GM13977 (cell line): ENCODE measurements at regions not wholly inside any gene's neighbourhood (a gene's known extent, or its start where the extent isn't known, plus 50 kb on each side); places are given as distances from the start of the nearest gene placed in this dataset.

Experiments
- DNase-seq: peaks from one replicate; pipeline ENCODE4 v3.0.0; 2012; ENCODE audit warnings: low spot score
- in situ Hi-C: fragments of 300-500 bp; cut with MboI; formaldehyde crosslinking; loops from one replicate; pipeline ENCODE4 v1.12.0; 2022; ENCODE audit warnings: low sequenced_read_pairs, low pct_unique_long_range_greater_than_20kb, mixed read lengths, inconsistent platforms; ENCODE audit not compliant: unreplicated experiment
- TF ChIP-seq, protein P1 (sequence below): IDR thresholded peaks from 2 replicates; pipeline ENCODE4 v1.5.1; 2012; ENCODE audit warnings: mild to moderate bottlenecking, control low read depth; ENCODE audit not compliant: insufficient read depth; ENCODE audit errors: extremely low read depth, missing control alignments

DNA sequence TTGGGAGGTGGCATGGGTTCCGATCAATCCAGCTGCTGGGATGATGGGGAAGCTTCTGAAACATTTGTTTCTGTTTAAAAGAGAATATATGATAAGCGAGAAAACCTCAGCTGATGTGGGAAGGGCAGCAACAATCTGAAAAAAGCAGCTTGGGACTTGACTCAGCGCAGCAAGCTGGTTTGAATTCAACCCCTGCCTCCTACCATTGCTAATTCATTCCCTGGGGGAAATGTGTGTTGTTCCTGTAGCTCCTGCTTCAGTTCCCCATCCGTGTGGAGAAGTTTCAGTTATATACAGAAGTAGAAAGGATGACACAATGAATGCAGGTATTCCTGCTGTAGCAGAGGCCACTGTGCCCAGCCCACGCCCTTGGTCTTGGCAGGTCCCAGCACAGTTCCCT is 145.1 kb downstream of the NXNL2 start:
- TF ChIP-seq, protein P1, sequence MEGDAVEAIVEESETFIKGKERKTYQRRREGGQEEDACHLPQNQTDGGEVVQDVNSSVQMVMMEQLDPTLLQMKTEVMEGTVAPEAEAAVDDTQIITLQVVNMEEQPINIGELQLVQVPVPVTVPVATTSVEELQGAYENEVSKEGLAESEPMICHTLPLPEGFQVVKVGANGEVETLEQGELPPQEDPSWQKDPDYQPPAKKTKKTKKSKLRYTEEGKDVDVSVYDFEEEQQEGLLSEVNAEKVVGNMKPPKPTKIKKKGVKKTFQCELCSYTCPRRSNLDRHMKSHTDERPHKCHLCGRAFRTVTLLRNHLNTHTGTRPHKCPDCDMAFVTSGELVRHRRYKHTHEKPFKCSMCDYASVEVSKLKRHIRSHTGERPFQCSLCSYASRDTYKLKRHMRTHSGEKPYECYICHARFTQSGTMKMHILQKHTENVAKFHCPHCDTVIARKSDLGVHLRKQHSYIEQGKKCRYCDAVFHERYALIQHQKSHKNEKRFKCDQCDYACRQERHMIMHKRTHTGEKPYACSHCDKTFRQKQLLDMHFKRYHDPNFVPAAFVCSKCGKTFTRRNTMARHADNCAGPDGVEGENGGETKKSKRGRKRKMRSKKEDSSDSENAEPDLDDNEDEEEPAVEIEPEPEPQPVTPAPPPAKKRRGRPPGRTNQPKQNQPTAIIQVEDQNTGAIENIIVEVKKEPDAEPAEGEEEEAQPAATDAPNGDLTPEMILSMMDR, result no peak
- in situ Hi-C loops, result no loop called here
- no peak for DNase-seq

DNA sequence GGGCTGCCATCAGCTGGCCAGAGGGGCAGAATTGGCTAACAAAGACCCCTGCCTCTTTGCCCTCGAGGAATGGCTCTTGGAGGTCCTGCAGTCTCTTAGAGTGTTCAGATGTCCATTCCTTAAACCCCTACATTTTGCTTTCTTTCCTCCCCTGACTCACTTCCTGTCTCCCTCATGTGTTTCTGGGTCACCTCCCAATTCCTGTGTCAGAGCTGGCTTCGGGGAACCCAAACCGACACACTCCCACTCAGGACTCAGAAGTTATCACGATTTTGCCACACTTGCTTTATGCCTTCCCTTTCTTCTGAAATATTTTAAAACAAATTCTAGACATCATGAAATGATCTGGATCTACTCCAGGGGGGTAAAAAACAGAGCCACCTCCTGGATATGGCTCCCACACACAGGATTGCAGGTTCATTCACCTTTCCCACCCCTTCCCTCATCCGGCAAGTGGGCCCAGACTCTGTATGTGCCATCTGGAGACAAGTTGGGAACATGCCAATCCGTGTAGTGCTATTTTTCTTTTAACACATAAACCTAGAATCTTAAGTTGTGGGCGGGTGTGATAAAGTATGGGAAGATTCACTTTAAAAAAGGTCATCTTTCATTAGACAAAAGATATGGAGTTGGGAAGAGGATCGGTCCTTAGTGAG is 145.7 kb downstream of the NXNL2 start:
- DNase-seq, result no peak
- in situ Hi-C loops, result no loop called here
- TF ChIP-seq, protein P1, result no peak

DNA sequence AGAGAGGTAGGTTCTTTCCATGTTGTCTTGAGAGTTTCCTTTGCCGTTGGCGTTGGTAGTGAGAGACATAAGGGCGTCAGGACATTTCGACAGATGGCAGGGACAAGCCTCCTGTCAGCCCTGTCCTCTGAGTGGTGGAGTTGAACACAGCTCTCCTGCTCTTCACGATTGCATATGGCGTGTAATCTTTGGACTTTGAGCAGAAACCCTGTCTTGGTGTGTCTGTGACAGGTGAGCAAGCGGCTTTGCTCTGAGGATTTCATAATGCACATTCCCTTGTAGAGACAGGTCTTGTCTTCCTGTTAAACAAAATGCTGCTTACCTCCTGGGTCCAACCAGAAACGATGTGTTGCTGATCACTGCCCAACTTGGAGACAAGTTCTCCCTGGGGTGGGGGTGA is 146.5 kb downstream of the NXNL2 start:
- TF ChIP-seq, protein P1, result no peak
- no peak for DNase-seq
- in situ Hi-C loops, result no loop called here

DNA sequence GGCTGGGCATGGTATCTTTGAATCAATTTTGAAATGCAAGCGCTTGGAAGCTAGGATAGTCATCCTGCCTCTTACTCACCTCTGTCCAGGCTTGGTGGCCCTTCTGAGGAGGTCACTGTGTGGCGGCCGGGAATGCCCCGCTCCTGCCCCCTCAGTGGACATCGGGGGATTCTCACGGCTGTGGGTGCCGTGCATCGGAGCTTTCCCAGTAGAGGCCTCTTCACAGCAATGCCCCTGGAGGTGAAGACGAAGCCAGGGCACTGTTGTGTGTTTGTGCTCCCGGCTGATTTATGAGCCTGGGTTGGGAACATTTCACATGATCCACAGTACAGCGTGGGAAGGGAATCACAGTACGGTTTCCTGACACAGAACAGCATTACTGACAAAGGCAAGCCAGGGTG is 147.5 kb downstream of the NXNL2 start:
- in situ Hi-C loops, result no loop called here
- DNase-seq, result no peak
- TF ChIP-seq, protein P1, result no peak

DNA sequence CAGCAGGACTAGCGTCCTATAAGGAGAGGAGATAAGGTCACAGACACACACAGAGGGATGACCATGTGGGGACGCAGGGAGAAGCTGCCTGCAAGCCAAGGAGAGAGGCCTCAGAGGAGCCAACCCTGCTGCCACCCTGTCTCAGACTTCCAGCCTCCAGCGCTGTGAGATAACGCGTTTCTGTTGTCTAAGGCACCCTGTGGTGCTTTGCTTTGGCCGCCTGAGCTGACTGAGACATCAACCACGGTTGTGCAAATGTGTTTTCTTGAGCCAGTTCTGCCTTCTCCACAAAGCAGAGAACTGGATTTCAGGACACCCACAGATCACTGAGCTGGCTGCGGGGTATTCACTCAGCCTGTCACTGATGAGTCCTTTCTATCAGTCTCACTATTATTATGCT is 149.1 kb downstream of the NXNL2 start:
- TF ChIP-seq, protein P1, result no peak
- in situ Hi-C loops, result no loop called here
- no peak for DNase-seq

DNA sequence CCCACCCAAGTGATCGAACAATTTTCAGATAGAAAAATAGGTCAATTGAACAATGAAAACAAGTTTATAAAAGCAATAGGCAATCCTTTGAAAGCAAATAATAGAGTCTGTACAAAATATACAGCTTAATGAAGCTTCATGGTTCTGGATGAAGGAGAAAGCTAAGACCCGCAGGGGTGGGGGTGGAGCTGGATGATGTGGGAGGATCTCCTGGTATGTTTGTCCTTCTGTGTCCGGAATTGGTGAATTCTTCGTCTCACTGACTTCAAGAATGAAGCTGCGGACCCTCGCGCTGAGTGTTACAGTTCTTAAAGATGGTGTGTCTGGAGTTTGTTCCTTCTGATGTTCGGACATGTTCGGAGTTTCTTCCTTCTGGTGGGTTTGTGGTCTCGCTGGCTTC is 149.9 kb downstream of the NXNL2 start:
- TF ChIP-seq, protein P1, result no peak
- in situ Hi-C loops, result no loop called here
- no peak for DNase-seq
